NCI-H2029 (cell line): ENCODE measurements at regions not wholly inside any gene's neighbourhood (a gene's known extent, or its start where the extent isn't known, plus 50 kb on each side); places are given as distances from the start of the nearest gene placed in this dataset.
"Not testable (repeated sequence)": the region's sequence is repeated elsewhere in the genome, so short reads cannot be mapped to it uniquely, and the experiment has no call there.

ENCODE experiments used
- DNase-seq: peaks from one replicate; lab custom pipeline; 2025; lab: John Stamatoyannopoulos, UW

DNA sequence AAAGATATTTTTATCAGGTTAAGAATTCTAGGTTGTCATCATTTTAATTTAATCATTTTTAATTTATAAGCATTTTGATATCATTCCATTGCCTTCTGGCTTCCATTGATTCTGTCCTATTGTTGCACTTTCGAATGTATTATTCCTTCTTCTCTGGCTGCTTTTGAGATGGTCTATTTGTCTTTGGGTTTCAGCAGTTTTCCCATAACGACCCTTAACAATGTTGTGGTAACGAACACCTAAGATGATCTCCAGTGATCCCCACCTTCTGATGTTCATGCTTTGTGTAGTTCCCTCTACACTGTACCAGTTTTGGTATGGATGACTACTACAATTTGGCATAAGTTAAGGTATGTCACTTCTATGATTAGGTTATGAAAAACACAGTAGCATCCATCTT lies 59.9 kb downstream of the MINAR1 start:
- no peak for DNase-seq

DNA sequence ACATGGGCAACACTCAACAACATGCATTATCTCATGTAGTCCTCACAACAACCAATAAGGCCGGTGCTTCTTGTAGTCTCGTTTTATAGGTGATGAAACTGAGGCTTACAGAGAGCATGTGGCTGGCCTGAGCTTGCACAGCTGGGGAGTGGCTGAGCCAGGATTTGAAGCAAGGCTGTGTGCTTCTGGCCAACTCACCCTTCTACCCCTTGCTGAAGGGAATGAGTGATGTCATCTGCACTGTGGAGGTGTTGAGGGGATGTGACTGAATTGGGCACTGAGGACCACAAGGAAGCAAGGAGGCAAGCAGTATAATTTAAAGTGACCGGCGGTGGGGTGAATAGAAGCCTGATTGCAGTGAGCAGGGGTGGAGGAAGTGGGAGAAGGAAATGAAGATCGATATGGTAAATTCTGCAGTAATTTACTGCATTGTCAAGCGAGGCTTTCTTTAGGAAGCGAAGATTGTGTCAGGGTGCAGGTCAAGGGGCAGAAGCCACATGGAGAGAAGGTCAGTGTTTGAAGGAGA lies 62.3 kb downstream of the MINAR1 start:
- DNase-seq = no peak

DNA sequence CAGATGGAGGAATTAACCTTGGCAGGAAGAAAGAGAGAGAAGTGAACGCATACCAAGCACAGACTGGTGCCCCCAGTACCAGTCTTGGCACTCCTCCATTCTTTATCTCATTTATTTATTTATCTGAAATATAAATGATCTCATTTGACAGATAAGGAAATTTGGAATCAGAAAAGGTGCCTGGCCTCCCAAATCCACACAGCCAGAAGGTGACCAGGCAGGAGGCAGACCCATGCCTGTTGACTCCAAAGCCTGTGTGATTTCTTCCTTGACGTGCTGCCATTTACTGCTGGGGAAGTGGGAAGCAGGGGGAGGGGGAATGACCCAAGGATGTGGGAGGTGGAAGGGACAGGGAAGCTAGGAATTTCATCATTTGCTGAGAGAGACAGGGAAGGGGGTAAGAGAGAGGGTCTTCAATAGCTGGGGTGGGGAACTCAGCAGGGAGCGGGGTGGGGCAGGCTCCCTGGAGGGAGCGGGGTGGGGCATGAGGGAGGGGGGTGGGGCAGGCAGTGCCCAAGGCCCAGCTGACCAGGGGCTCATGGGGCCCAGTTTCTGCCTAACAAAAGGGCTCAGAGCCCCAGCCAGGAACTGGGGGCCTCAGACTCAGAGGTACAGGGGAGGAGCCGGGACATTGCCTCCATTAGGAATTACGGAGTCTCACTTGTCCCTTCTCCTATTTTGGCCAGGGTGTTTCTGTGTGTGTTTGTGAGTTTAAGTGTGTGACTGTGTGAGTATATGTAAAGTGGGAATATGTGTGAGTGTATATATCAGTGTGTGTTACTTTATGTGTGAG lies 63.0 kb downstream of the MINAR1 start:
- no peak for DNase-seq

GRCh38 chr15:79495775-79496174 lies 63.6 kb downstream of the MINAR1 start:
- no peak for DNase-seq

DNA sequence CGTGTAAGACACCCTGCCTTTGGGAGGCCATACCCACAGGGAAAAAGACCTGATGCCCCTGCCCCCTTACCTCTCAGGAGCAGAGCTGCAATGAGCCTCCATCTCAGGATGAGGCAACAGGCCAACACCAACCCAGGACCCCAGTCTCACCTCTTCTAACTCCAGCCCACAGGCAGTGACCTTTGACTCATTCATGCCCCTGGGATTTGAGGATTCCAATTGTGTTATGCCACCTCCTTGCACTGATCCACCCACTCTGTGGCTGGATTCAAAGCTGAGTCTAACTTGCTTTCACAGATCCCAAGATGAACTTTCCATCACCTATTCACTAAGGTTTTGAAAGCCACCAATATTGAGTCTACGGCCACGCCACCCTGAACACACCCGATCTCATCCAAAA lies 64.7 kb downstream of the MINAR1 start:
- no peak for DNase-seq

- no peak for DNase-seq
Measured at GRCh38 chr15:79501086-79501485, 69.0 kb downstream of the MINAR1 start.

DNA sequence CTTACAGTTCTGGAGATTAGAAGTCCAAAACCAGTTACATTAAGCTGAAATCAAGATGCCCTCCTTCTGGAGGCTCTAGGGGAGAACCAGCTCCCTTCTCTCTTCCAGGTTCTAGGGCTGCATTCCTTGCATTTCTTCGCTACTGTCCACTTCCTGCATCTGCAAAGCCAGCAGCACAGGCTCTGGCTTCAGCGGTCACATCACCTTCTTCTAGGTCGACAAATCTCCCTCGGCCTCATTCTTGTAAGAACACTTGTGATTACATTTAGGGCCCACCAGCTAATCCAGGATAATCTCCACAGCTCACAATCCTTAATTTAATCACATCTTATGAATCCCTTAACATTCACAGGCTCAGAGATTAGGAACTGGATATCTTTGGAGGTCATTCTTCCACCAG lies 73.8 kb downstream of the MINAR1 start:
- no peak for DNase-seq

- not testable (repeated sequence) for DNase-seq
Measured at GRCh38 chr15:79512844-79513243, 80.7 kb downstream of the MINAR1 start.

- no peak for DNase-seq
Measured at GRCh38 chr15:79513417-79513816, 81.3 kb downstream of the MINAR1 start.

DNA sequence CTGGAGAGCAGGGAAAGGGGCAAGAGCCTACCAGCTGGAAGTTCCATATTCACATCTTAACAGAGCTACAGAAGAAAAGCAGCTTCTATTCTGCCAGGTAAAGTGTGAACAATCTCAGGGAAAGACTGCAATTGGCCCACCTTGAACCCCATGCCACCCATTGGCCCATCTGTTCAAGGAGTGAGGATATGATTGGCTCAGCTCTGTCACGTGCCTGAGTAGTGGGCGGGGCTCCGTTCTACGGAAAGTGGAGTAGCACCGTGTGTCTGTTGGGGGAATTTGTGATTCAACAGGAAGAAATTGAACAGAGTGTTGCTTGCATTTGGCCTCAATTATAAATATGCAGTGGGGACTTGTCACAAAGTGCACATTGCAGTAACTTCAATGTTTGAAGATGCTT lies 81.8 kb downstream of the MINAR1 start:
- no peak for DNase-seq

- DNase-seq = no peak
Measured at GRCh38 chr15:79515300-79516027, 83.3 kb downstream of the MINAR1 start.

- DNase-seq = no peak
Measured at GRCh38 chr15:79516155-79516554, 84.0 kb downstream of the MINAR1 start.

GRCh38 chr15:79516646-79517045 lies 84.5 kb downstream of the MINAR1 start:
- DNase-seq = no peak

DNA sequence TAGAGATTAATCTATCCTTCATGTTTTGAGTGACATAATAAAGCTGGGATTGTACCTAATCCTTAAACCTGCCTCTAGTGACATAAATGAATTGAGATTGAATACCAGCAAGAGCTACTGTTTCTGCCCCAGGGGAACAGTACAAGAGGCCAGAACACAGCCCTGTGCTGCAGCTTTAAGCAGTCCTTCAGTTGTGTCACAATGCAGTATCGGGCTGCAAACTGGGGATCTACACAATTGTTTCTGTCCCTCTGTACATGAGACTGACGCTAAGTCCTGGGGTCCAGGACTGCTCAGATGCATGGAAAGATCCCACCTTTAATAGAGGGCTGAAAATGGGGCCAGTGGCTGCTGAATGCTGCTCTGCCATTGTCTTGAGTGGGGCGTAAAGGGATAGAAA lies 87.5 kb downstream of the MINAR1 start:
- no peak for DNase-seq

DNA sequence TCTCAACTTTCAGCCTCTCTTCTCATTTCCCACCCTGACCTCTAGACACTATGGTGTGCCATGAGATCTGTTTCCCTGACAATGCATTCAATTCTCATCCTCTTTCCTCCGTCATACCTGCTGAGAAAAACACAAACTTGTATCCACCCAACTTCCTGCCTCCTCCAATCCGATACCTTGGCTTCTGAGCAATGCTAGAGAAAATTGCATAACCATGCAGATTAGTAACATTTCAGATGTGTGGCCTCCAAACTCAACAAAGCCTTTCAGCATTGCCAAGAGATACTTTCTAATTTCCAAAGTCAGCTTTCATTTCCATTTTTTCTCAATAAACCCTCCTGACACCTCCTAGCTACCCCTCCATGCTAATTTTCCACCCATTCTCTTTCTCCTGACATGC lies 88.5 kb downstream of the MINAR1 start:
- no peak for DNase-seq

GRCh38 chr15:79522656-79523055 lies 90.5 kb downstream of the MINAR1 start:
- no peak for DNase-seq

DNA sequence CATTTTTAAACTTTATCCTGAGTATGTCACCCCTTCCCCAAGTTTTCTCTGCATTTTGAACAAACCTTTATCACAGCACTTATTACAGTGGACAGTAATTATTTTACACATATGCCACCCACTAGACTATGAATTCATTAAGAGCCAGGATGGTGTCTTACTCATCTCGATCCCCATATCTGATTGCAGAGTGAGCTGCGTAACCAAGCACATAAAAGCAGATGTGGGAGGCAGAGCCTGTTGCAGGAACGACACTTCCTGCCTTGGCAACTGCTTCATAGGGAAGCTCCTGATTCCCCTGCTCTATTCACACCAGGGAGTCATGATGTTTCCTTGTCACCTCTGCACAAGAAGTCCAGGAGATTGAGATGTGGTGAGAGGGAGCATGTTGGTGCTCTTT lies 91.1 kb downstream of the MINAR1 start:
- no peak for DNase-seq

GRCh38 chr15:79524531-79524930 lies 92.4 kb downstream of the MINAR1 start:
- DNase-seq = no peak

- no peak for DNase-seq
Measured at GRCh38 chr15:79526376-79526775, 94.2 kb downstream of the MINAR1 start.

GRCh38 chr15:79527821-79528220 lies 95.7 kb downstream of the MINAR1 start:
- no peak for DNase-seq

DNA sequence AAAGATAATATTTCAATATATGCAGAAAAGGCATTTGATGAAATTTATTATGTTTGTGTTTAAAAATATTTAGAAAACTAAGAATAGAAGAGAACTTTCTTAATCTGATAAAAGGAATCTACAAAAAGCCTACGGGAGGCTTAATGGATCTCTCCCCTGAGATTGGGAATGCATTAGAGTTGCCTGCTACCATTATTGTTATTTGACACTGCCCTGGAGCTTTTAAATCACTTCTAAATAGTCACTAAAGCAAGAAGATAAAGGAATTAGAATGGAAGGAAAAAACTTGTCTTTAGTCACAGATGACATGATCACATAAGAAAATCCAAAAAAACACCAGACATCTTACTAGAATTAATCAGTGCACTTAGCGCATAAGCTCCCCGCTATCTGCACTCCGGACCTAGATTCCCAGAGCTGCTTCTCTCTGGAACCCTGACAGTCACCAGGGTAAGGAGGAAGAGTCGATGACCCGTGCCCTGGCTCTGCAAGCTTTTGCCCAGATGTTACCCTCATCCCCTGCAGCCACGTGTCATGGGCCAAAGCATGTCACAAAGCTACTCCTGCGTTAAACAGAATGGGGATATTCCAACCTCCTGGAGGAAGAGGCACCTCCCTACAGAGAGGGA lies 97.1 kb downstream of the MINAR1 start:
- DNase-seq = no peak

- no peak for DNase-seq
Measured at GRCh38 chr15:79535536-79535935, 103.4 kb downstream of the MINAR1 start.

DNA sequence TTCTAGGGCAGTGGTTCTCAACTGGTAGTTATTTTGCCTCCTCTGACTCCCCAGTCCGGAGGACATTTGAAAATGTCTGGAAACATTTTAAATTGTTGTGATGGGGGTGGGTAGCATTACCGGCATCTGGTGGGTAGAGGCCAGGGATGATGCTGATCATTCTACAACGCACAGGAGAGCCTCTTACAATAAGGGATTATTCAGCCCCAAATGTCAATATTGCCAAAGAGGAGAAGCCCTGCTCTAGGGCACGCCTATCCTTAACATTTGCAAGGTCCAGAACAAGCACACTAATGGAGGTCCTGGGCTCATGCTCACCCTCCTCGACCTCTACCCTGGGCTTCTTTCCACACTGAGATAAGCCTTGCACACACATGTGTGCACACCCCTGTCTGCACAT lies 106.4 kb downstream of the MINAR1 start:
- DNase-seq = no peak
